ENCODE measurements at regions not wholly inside any gene's neighbourhood (a gene's known extent, or its start where the extent isn't known, plus 50 kb on each side); places are given as distances from the start of the nearest gene placed in this dataset.

- H3K9ac ChIP-seq: no peak overlapping the region
- H3K27ac ChIP-seq: no peak overlapping the region
- no peaks in the 10 kb centered on the region for H3K79me2 ChIP-seq (ENCODE audit: insufficient read depth, low read depth)
- TF ChIP-seq, protein P1, sequence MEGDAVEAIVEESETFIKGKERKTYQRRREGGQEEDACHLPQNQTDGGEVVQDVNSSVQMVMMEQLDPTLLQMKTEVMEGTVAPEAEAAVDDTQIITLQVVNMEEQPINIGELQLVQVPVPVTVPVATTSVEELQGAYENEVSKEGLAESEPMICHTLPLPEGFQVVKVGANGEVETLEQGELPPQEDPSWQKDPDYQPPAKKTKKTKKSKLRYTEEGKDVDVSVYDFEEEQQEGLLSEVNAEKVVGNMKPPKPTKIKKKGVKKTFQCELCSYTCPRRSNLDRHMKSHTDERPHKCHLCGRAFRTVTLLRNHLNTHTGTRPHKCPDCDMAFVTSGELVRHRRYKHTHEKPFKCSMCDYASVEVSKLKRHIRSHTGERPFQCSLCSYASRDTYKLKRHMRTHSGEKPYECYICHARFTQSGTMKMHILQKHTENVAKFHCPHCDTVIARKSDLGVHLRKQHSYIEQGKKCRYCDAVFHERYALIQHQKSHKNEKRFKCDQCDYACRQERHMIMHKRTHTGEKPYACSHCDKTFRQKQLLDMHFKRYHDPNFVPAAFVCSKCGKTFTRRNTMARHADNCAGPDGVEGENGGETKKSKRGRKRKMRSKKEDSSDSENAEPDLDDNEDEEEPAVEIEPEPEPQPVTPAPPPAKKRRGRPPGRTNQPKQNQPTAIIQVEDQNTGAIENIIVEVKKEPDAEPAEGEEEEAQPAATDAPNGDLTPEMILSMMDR (conservative IDR thresholded peaks at IDR 0.05; ENCODE audit: low read depth, low read length): no peak
- no peaks in the 10 kb centered on the region for H4K20me1 ChIP-seq (ENCODE audit: insufficient read depth)
- no peak overlapping the region for H2AFZ ChIP-seq (ENCODE audit: low read depth)
- no peaks in the 10 kb centered on the region for H3K4me1 ChIP-seq (ENCODE audit: low read depth, poor library complexity, severe bottlenecking)
- H3K4me2 ChIP-seq: no peak overlapping the region
- H3K4me3 ChIP-seq (IDR thresholded peaks at IDR 0.05; ENCODE audit: insufficient read depth, low read depth, low read length): no peak overlapping the region
- H3K27me3 ChIP-seq (ENCODE audit: insufficient read depth, low read depth): no peaks in the 10 kb centered on the region
- no peaks in the 10 kb centered on the region for H3K36me3 ChIP-seq (ENCODE audit: insufficient read depth)
Observed at GRCh38 chr9:71364186-71364955, 242.9 kb upstream of the TRPM3 start.

DNA sequence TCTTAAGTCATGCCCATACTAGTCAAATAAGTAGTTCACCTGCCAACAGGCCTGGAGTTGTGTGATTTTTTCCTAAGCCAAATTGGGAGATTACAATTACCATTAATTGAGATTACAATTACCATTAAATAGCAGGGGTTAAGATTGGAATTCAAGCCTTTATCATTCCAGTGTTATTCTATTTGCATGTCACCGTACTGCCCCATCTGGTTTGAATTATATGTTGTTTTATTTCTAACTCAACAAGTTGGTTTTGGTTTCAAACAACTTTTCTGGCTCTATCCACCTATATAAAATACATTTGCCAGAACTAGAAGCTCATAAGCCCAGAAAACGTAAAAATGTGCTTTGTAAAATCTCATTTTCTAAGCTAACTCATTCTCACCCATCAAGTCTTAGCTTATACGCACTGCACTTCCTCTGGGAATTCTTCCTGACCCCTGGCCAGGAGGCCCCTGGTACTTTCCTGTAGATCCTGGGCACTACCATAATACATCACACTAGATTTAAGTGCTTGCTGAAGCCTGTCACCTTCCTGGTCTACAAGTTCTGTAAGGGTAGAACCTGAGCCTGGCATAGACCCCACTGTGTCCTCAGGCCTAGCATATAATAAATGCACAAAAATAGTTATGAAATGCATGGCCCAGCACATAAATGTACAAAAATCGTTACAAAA, 242.0 kb upstream of the TRPM3 start:
- H3K27ac ChIP-seq: no peak overlapping the region
- H4K20me1 ChIP-seq (ENCODE audit: insufficient read depth): no peaks in the 10 kb centered on the region
- H2AFZ ChIP-seq (ENCODE audit: low read depth): no peak overlapping the region
- H3K9ac ChIP-seq: no peak overlapping the region
- TF ChIP-seq, protein P1 (conservative IDR thresholded peaks at IDR 0.05; ENCODE audit: low read depth, low read length): no peak
- no peaks in the 10 kb centered on the region for H3K4me1 ChIP-seq (ENCODE audit: low read depth, poor library complexity, severe bottlenecking)
- no peaks in the 10 kb centered on the region for H3K27me3 ChIP-seq (ENCODE audit: insufficient read depth, low read depth)
- no peaks in the 10 kb centered on the region for H3K36me3 ChIP-seq (ENCODE audit: insufficient read depth)
- no peak overlapping the region for H3K4me2 ChIP-seq
- no peaks in the 10 kb centered on the region for H3K79me2 ChIP-seq (ENCODE audit: insufficient read depth, low read depth)
- H3K4me3 ChIP-seq (IDR thresholded peaks at IDR 0.05; ENCODE audit: insufficient read depth, low read depth, low read length): no peak overlapping the region

GRCh38 chr9:71361357-71361756, 239.9 kb upstream of the TRPM3 start:
- no peak overlapping the region for H3K4me3 ChIP-seq (IDR thresholded peaks at IDR 0.05; ENCODE audit: insufficient read depth, low read depth, low read length)
- no peaks in the 10 kb centered on the region for H3K79me2 ChIP-seq (ENCODE audit: insufficient read depth, low read depth)
- H3K4me2 ChIP-seq: no peak overlapping the region
- H3K4me1 ChIP-seq (ENCODE audit: low read depth, poor library complexity, severe bottlenecking): no peaks in the 10 kb centered on the region
- no peak overlapping the region for H3K27ac ChIP-seq
- no peaks in the 10 kb centered on the region for H3K36me3 ChIP-seq (ENCODE audit: insufficient read depth)
- H3K9ac ChIP-seq: no peak overlapping the region
- no peak overlapping the region for H2AFZ ChIP-seq (ENCODE audit: low read depth)
- TF ChIP-seq, protein P1 (conservative IDR thresholded peaks at IDR 0.05; ENCODE audit: low read depth, low read length): no peak
- no peaks in the 10 kb centered on the region for H3K27me3 ChIP-seq (ENCODE audit: insufficient read depth, low read depth)
- H4K20me1 ChIP-seq (ENCODE audit: insufficient read depth): no peaks in the 10 kb centered on the region

GRCh38 chr9:71357346-71357745, 235.9 kb upstream of the TRPM3 start:
- H2AFZ ChIP-seq (ENCODE audit: low read depth): no peak overlapping the region
- TF ChIP-seq, protein P1 (conservative IDR thresholded peaks at IDR 0.05; ENCODE audit: low read depth, low read length): no peak
- peaks cover 28% of the 10 kb centered on the region for H3K4me1 ChIP-seq (ENCODE audit: low read depth, poor library complexity, severe bottlenecking)
- no peaks in the 10 kb centered on the region for H3K36me3 ChIP-seq (ENCODE audit: insufficient read depth)
- H3K9ac ChIP-seq: no peak overlapping the region
- H4K20me1 ChIP-seq (ENCODE audit: insufficient read depth): no peaks in the 10 kb centered on the region
- H3K27ac ChIP-seq: no peak overlapping the region
- H3K4me2 ChIP-seq: no peak overlapping the region
- no peak overlapping the region for H3K4me3 ChIP-seq (IDR thresholded peaks at IDR 0.05; ENCODE audit: insufficient read depth, low read depth, low read length)
- no peaks in the 10 kb centered on the region for H3K79me2 ChIP-seq (ENCODE audit: insufficient read depth, low read depth)
- H3K27me3 ChIP-seq (ENCODE audit: insufficient read depth, low read depth): no peaks in the 10 kb centered on the region
